Panc1 (cell line): ENCODE measurements at regions not wholly inside any gene's neighbourhood (a gene's known extent, or its start where the extent isn't known, plus 50 kb on each side); places are given as distances from the start of the nearest gene placed in this dataset.

Experiments
- CTCF ChIP-seq: fragments of 450-650 bp; IDR thresholded peaks from 2 replicates; pipeline ENCODE4 v1.5.1; 2017; ENCODE audit warnings: mild to moderate bottlenecking
- POLR2AphosphoS5 ChIP-seq: IDR thresholded peaks from 2 replicates; pipeline ENCODE4 v1.6.1; 2012; ENCODE audit warnings: mild to moderate bottlenecking, low read depth, low read length, moderate library complexity
- SIN3A ChIP-seq: IDR thresholded peaks from 2 replicates; pipeline ENCODE4 v1.6.1; 2012; ENCODE audit warnings: low read depth, mild to moderate bottlenecking, low read length, moderate library complexity, borderline replicate concordance; ENCODE audit not compliant: insufficient read depth
- TCF7L2 ChIP-seq: IDR thresholded peaks from 2 replicates; pipeline ENCODE4 v1.6.1; 2011; ENCODE audit warnings: mild to moderate bottlenecking, low read depth, low read length, inconsistent platforms

- no peak for TF ChIP-seq CTCF
- no peak for TF ChIP-seq SIN3A
- no peak for TF ChIP-seq POLR2AphosphoS5
- no peak for TF ChIP-seq TCF7L2
Measured at GRCh38 chrX:39460499-39460898, 637.3 kb downstream of the BCOR start.
